IMR-90 (cell line): ENCODE measurements at regions not wholly inside any gene's neighbourhood (a gene's known extent, or its start where the extent isn't known, plus 50 kb on each side); places are given as distances from the start of the nearest gene placed in this dataset.

Experiments
- ATAC-seq: fragments of 200-7000 bp; cut with Tn5 transposase; 2 replicates; pipeline ENCODE4 v1.9.1; 2020; ENCODE audit warnings: low read depth, mild to moderate bottlenecking, moderate library complexity
- BruUV-seq: library from RNA; stranded (reverse); fragments of 400-500 nt; replicated peaks from 2 replicates; lab custom pipeline; 2021; lab: Mats Ljungman, UMichigan
- CTCF ChIA-PET: fragments of 300-600 bp; formaldehyde crosslinking; extraction: SDS; loops from one replicate; lab custom pipeline; 2021; ENCODE audit warnings: antibody characterized with exemption; lab: Yijun Ruan, JAX
- POLR2A ChIA-PET: fragments of 300-600 bp; sonication (Branson Sonifier 250); formaldehyde crosslinking; loops from one replicate; lab custom pipeline; 2022; ENCODE audit warnings: antibody characterized with exemption; ENCODE audit not compliant: unreplicated experiment; lab: Charles Lee
- DNase-seq: peaks from one replicate; pipeline ENCODE4 v3.0.0; 2013
- H2AFZ ChIP-seq: replicated peaks from 2 replicates; pipeline ENCODE3; 2013; ENCODE audit warnings: low read length, mild to moderate bottlenecking; ENCODE audit not compliant: poor library complexity
- H2AK5ac ChIP-seq: 2 replicates; pipeline ENCODE4 v1.6.1; 2013; ENCODE audit warnings: low read depth, low read length, inconsistent platforms
- H2AK9ac ChIP-seq: replicated peaks from 2 replicates; pipeline ENCODE3; 2013; ENCODE audit warnings: mild to moderate bottlenecking, low read depth, low read length, moderate library complexity; ENCODE audit not compliant: poor library complexity
- H2BK120ac ChIP-seq: 2 replicates; pipeline ENCODE4 v1.6.1; 2013; ENCODE audit warnings: low read depth, low read length, inconsistent platforms
- H2BK15ac ChIP-seq: 3 replicates; pipeline ENCODE4 v1.6.1; 2013; ENCODE audit warnings: low read depth, low read length, inconsistent platforms
- H2BK20ac ChIP-seq: 2 replicates; pipeline ENCODE4 v1.6.1; 2013; ENCODE audit warnings: low read depth, mild to moderate bottlenecking, inconsistent platforms, low read length, moderate library complexity
- H2BK5ac ChIP-seq: 2 replicates; pipeline ENCODE4 v1.6.1; 2013; ENCODE audit warnings: mild to moderate bottlenecking, low read depth, low read length, inconsistent platforms; ENCODE audit not compliant: poor library complexity, severe bottlenecking
- H3K14ac ChIP-seq: replicated peaks from 2 replicates; pipeline ENCODE4 v1.6.1; 2013; ENCODE audit warnings: low read depth, low read length, inconsistent platforms
- H3K18ac ChIP-seq: 2 replicates; pipeline ENCODE4 v1.6.1; 2013; ENCODE audit warnings: low read depth, low read length, control low read depth
- H3K23ac ChIP-seq: 2 replicates; pipeline ENCODE4 v1.6.1; 2013; ENCODE audit warnings: low read depth, low read length, inconsistent platforms
- H3K27ac ChIP-seq: 2 replicates; pipeline ENCODE4 v1.5.1; 2013; ENCODE audit warnings: mild to moderate bottlenecking, control low read depth, low read length; ENCODE audit not compliant: insufficient read depth
- H3K27me3 ChIP-seq: 2 replicates; pipeline ENCODE4 v1.6.1; 2013; ENCODE audit warnings: low read length; ENCODE audit not compliant: control insufficient read depth, insufficient read depth
- H3K36me3 ChIP-seq: 2 replicates; pipeline ENCODE4 v1.6.1; 2013; ENCODE audit warnings: low read length, mixed read lengths; ENCODE audit not compliant: control insufficient read depth, insufficient read depth
- H3K4ac ChIP-seq: 2 replicates; pipeline ENCODE4 v1.6.1; 2013; ENCODE audit warnings: low read depth, low read length, inconsistent platforms
- H3K4me1 ChIP-seq: 2 replicates; pipeline ENCODE4 v1.6.1; 2013; ENCODE audit warnings: low read length, mixed read lengths; ENCODE audit not compliant: control insufficient read depth, insufficient read depth
- H3K4me2 ChIP-seq: 2 replicates; pipeline ENCODE4 v1.6.1; 2013; ENCODE audit warnings: low read depth, mild to moderate bottlenecking, control low read depth, low read length, moderate library complexity
- H3K4me3 ChIP-seq: 2 replicates; pipeline ENCODE4 v1.5.1; 2013; ENCODE audit warnings: low read depth, mild to moderate bottlenecking, control low read depth, low read length, moderate library complexity; ENCODE audit not compliant: insufficient read depth
- H3K56ac ChIP-seq: 2 replicates; pipeline ENCODE4 v1.6.1; 2013; ENCODE audit warnings: low read length, inconsistent platforms; ENCODE audit not compliant: insufficient read depth; ENCODE audit errors: extremely low read depth
- H3K79me1 ChIP-seq, 2 experiments: 2 replicates each; pipeline ENCODE4 v1.6.1; 2013; ENCODE audit warnings: low read length in 2 of 2, inconsistent platforms in 1 of 2, low read depth in 1 of 2
- H3K9ac ChIP-seq: 2 replicates; pipeline ENCODE4 v1.6.1; 2013; ENCODE audit warnings: low read depth, low read length, control low read depth
- H3K9me1 ChIP-seq: 2 replicates; pipeline ENCODE4 v1.6.1; 2013; ENCODE audit warnings: low read length, inconsistent platforms; ENCODE audit not compliant: insufficient read depth
- H3K9me3 ChIP-seq: 2 replicates; pipeline ENCODE4 v1.6.1; 2013; ENCODE audit warnings: low read length; ENCODE audit not compliant: control insufficient read depth, insufficient read depth
- H4K20me1 ChIP-seq: 2 replicates; pipeline ENCODE4 v1.6.1; 2013; ENCODE audit warnings: low read length, inconsistent platforms; ENCODE audit not compliant: insufficient read depth
- H4K5ac ChIP-seq: 2 replicates; pipeline ENCODE4 v1.6.1; 2013; ENCODE audit warnings: mild to moderate bottlenecking, low read depth, low read length, control low read depth
- H4K8ac ChIP-seq, 2 experiments: 2 replicates each; pipeline ENCODE4 v1.6.1; 2013; ENCODE audit warnings: low read depth in 2 of 2, low read length in 2 of 2, control low read depth in 1 of 2, inconsistent platforms in 1 of 2
- H4K91ac ChIP-seq: 2 replicates; pipeline ENCODE4 v1.6.1; 2013; ENCODE audit warnings: low read depth, low read length, inconsistent platforms; ENCODE audit not compliant: insufficient read depth
- BHLHE40 ChIP-seq: fragments of 150-350 bp; IDR thresholded peaks from 2 replicates; pipeline ENCODE4 v1.6.1; 2016; ENCODE audit warnings: mild to moderate bottlenecking, low read depth, low read length
- CHD1 ChIP-seq: IDR thresholded peaks from 2 replicates; pipeline ENCODE4 v1.6.1; 2012; ENCODE audit warnings: low read depth, low read length, improper control_type of control experiment
- POLR2A ChIP-seq: IDR thresholded peaks from 2 replicates; pipeline ENCODE4 v1.6.1; 2012; ENCODE audit warnings: mild to moderate bottlenecking, low read depth, low read length
- WGBS, 2 experiments: methylation state at CpG; one replicate each; pipeline versions ENCODE4 v1.1.5 to v1.1.7; 2013; ENCODE audit warnings: missing lambda C conversion rate in 2 of 2; ENCODE audit not compliant: insufficient read length in 1 of 2; ENCODE audit errors: extremely low coverage in 2 of 2; 5-methylcytosine and 5-hydroxymethylcytosine counted together
- dilution Hi-C: fragments of 300-500 bp; cut with HindIII; formaldehyde crosslinking; loops from one replicate; pipeline ENCODE4 v1.14.3; 2018; ENCODE audit warnings: low sequenced_read_pairs; ENCODE audit not compliant: unreplicated experiment
- in situ Hi-C: fragments of 300-500 bp; cut with MboI; formaldehyde crosslinking; loops from 3 replicates; pipeline ENCODE4 v1.14.3; 2019; ENCODE audit warnings: low sequenced_read_pairs, inconsistent platforms, mixed read lengths
- intact Hi-C: fragments of 100-400 bp; cut with micrococcal nuclease; formaldehyde crosslinking; loops from 2 replicates; pipeline ENCODE4 v1.10.0; 2022

GRCh38 chr7:106346167-106346677 is 61.4 kb upstream of the NAMPT start:
- ChIA-PET POLR2A (interaction anchor here (1.3 kb wide), 1 partner anchor 61 kb away, joined by 5 read pairs; the partner anchor contains the start of gene NAMPT), CTCF (no interaction called here)
- Histone ChIP-seq H3K79me1 (no peaks in the 10 kb centered on the region), H3K27ac (no peak overlapping the region; the same call in 1 of the 2 replicates), H2BK120ac (peak overlapping the region; percentile 59; the same call in 1 of the 2 replicates), H3K27me3 (no peaks in the 10 kb centered on the region; the same call in 1 of the 2 replicates), H3K4me2 (peak overlapping the region; percentile 3; the same call in 1 of the 2 replicates), H3K9me3 (peaks cover 18% of the 10 kb centered on the region), H4K91ac (no peak overlapping the region), H3K4me1 (peaks cover 3% of the 10 kb centered on the region; the same call in 1 of the 2 replicates), H2BK5ac (no peak overlapping the region), H2BK15ac (no peak overlapping the region), H3K14ac (peak overlapping the region; percentile 16; the same call in 1 of the 2 replicates), H3K56ac (no peak overlapping the region), H3K18ac (peak overlapping the region; percentile 71), H2BK20ac (peak overlapping the region; percentile 52; the same call in 1 of the 2 replicates), H3K9ac (no peak overlapping the region), H4K20me1 (no peaks in the 10 kb centered on the region), H3K4me3 (no peak overlapping the region), H2AK5ac (0 out of 2 replicates have a peak overlapping the region, but pooled peaks have one; percentile 21), H2AFZ (no peak overlapping the region), H2AK9ac (no peak overlapping the region), H3K4ac (peak overlapping the region; percentile 34; the same call in 1 of the 2 replicates), H3K36me3 (no peaks in the 10 kb centered on the region), H4K5ac (no peak overlapping the region), H4K8ac (peak overlapping the region in 1 of 2 experiments; percentile 59; a peak in 3 of 4 replicates), H3K9me1 (no peaks in the 10 kb centered on the region), H3K23ac (no peak overlapping the region)
- no CpG with 5 or more reads among the region's 2 CpGs for WGBS, 2 experiments
- no TSS peak for BruUV-seq
- dilution Hi-C loops: no loop called here
- DNase-seq: no peak
- ATAC-seq: no peak
- TF ChIP-seq BHLHE40 (no peak), POLR2A (no peak), CHD1 (no peak)
- in situ Hi-C loops: no loop called here
- intact Hi-C loops: loop anchor here (2.0 kb wide), 1 partner anchor 61 kb away; the partner anchor contains the start of gene NAMPT
